Activated CD4-positive, alpha-beta T cell treated with anti-CD3 and anti-CD28 coated beads for 24 hours (primary cell): ENCODE measurements at regions not wholly inside any gene's neighbourhood (a gene's known extent, or its start where the extent isn't known, plus 50 kb on each side); places are given as distances from the start of the nearest gene placed in this dataset.

Experiments used
- DNase-seq, 2 donors: peaks; one replicate each; pipeline ENCODE4 v3.0.0-alpha.2; 2020; ENCODE audit warnings: low read depth in 2 of 2

GRCh38 chr3:164577667-164578210, 500.6 kb downstream of the SI start:
- no peak for DNase-seq

- no peak for DNase-seq
Measured at GRCh38 chr3:164572436-164572835, 505.9 kb downstream of the SI start.

GRCh38 chr3:164550857-164551256, 527.4 kb downstream of the SI start:
- no peak for DNase-seq

- DNase-seq, result no peak
Measured at GRCh38 chr3:164539215-164539614, 539.1 kb downstream of the SI start.

GRCh38 chr3:164537485-164537884, 540.8 kb downstream of the SI start:
- no peak for DNase-seq

GRCh38 chr3:164533275-164533674, 545.0 kb downstream of the SI start:
- DNase-seq, result no peak

- DNase-seq, result no peak
Measured at GRCh38 chr3:164526250-164526649, 552.0 kb downstream of the SI start.

- DNase-seq, result no peak
Measured at GRCh38 chr3:164524201-164524600, 554.1 kb downstream of the SI start.

- no peak for DNase-seq
Measured at GRCh38 chr3:164522073-164522763, 556.1 kb downstream of the SI start.

- DNase-seq, result no peak
Measured at GRCh38 chr3:164521644-164522043, 556.7 kb downstream of the SI start.

- no peak for DNase-seq
Measured at GRCh38 chr3:164521139-164521538, 557.2 kb downstream of the SI start.

GRCh38 chr3:164515256-164515655, 563.0 kb downstream of the SI start:
- no peak for DNase-seq

- no peak for DNase-seq
Measured at GRCh38 chr3:164514576-164514975, 563.7 kb downstream of the SI start.

- no peak for DNase-seq
Measured at GRCh38 chr3:164507886-164508285, 570.4 kb downstream of the SI start.

- no peak for DNase-seq
Measured at GRCh38 chr3:164498917-164499316, 579.4 kb downstream of the SI start.

- no peak for DNase-seq
Measured at GRCh38 chr3:164488893-164489292, 589.4 kb downstream of the SI start.

- no peak for DNase-seq
Measured at GRCh38 chr3:164486150-164486549, 592.1 kb downstream of the SI start.

GRCh38 chr3:164479978-164480377, 598.3 kb downstream of the SI start:
- DNase-seq, result no peak

GRCh38 chr3:164479406-164479805, 598.9 kb downstream of the SI start:
- DNase-seq, result no peak

- DNase-seq, result no peak
Measured at GRCh38 chr3:164478323-164478722, 600.0 kb downstream of the SI start.

- DNase-seq, result no peak
Measured at GRCh38 chr3:164477403-164477802, 600.9 kb downstream of the SI start.

- DNase-seq, result no peak
Measured at GRCh38 chr3:164476631-164477030, 601.7 kb downstream of the SI start.

GRCh38 chr3:164470471-164470870, 607.8 kb downstream of the SI start:
- DNase-seq, result no peak

GRCh38 chr3:164468055-164468454, 610.2 kb downstream of the SI start:
- DNase-seq, result no peak
